WERI-Rb-1 (cell line): ENCODE measurements at regions not wholly inside any gene's neighbourhood (a gene's known extent, or its start where the extent isn't known, plus 50 kb on each side); places are given as distances from the start of the nearest gene placed in this dataset.
"Not testable (repeated sequence)": the region's sequence is repeated elsewhere in the genome, so short reads cannot be mapped to it uniquely, and the experiment has no call there.

ENCODE experiments used
- DNase-seq: peaks from one replicate; pipeline ENCODE4 v3.0.0-alpha.2; 2020
- H3K27ac ChIP-seq: fragments of 250-450 bp; sonication (Bioruptor Pico); 2 replicates; pipeline ENCODE4 v1.5.1; 2020; ENCODE audit warnings: mild to moderate bottlenecking, moderate library complexity
- H3K27me3 ChIP-seq: fragments of 250-450 bp; sonication (Bioruptor Pico); 2 replicates; pipeline ENCODE4 v1.5.1; 2021; ENCODE audit warnings: mild to moderate bottlenecking, low read depth, moderate library complexity; ENCODE audit not compliant: insufficient read depth, severe bottlenecking
- H3K36me3 ChIP-seq: fragments of 250-450 bp; sonication (Bioruptor Pico); 2 replicates; pipeline ENCODE4 v1.5.1; 2020; ENCODE audit warnings: mild to moderate bottlenecking, moderate library complexity
- H3K4me3 ChIP-seq: 2 replicates; pipeline ENCODE4 v1.5.1; 2011; ENCODE audit warnings: low read depth, mild to moderate bottlenecking, control low read depth, low read length
- H3K9me3 ChIP-seq: fragments of 250-450 bp; sonication (Bioruptor Pico); 2 replicates; pipeline ENCODE4 v1.5.1; 2021; ENCODE audit warnings: mild to moderate bottlenecking, moderate library complexity; ENCODE audit not compliant: severe bottlenecking
- CTCF ChIP-seq: IDR thresholded peaks from 2 replicates; pipeline ENCODE4 v1.5.1; 2011; ENCODE audit warnings: low read depth, mild to moderate bottlenecking, control low read depth, inconsistent platforms, low read length

GRCh38 chr5:10021248-10021647, 228.4 kb downstream of the ATPSCKMT start:
- Histone ChIP-seq H3K27me3 (no peaks in the 10 kb centered on the region), H3K27ac (no peak overlapping the region), H3K4me3 (no peak overlapping the region), H3K9me3 (peaks cover under 1% of the 10 kb centered on the region), H3K36me3 (no peaks in the 10 kb centered on the region)
- peak; percentile 38; the same call in 1 of the 2 replicates for TF ChIP-seq CTCF
- no peak for DNase-seq

- DNase-seq: no peak
- no peak for TF ChIP-seq CTCF
- H3K4me3 ChIP-seq: no peak overlapping the region
- no peaks in the 10 kb centered on the region for H3K27me3 ChIP-seq
- H3K9me3 ChIP-seq: no peaks in the 10 kb centered on the region
- no peaks in the 10 kb centered on the region for H3K36me3 ChIP-seq
- no peak overlapping the region for H3K27ac ChIP-seq
Measured at GRCh38 chr5:10019236-10019635, 230.5 kb downstream of the ATPSCKMT start.

- no peak for DNase-seq
- H3K27me3 ChIP-seq: no peaks in the 10 kb centered on the region
- no peaks in the 10 kb centered on the region for H3K36me3 ChIP-seq
- no peak overlapping the region for H3K4me3 ChIP-seq
- no peak overlapping the region for H3K27ac ChIP-seq
- TF ChIP-seq CTCF: no peak
- no peaks in the 10 kb centered on the region for H3K9me3 ChIP-seq
Measured at GRCh38 chr5:10018201-10019069, 231.3 kb downstream of the ATPSCKMT start.

GRCh38 chr5:10017786-10018185, 231.9 kb downstream of the ATPSCKMT start:
- TF ChIP-seq CTCF: no peak
- no peak for DNase-seq
- Histone ChIP-seq H3K9me3 (no peaks in the 10 kb centered on the region), H3K27ac (no peak overlapping the region), H3K27me3 (no peaks in the 10 kb centered on the region), H3K36me3 (no peaks in the 10 kb centered on the region), H3K4me3 (no peak overlapping the region)

GRCh38 chr5:10016559-10016958, 233.1 kb downstream of the ATPSCKMT start:
- not testable (repeated sequence) for H3K27me3 ChIP-seq, H3K27ac ChIP-seq, H3K9me3 ChIP-seq, H3K4me3 ChIP-seq, DNase-seq, H3K36me3 ChIP-seq

- not testable (repeated sequence) for H3K4me3 ChIP-seq, H3K36me3 ChIP-seq, H3K27me3 ChIP-seq, H3K27ac ChIP-seq, DNase-seq, H3K9me3 ChIP-seq
Measured at GRCh38 chr5:10015681-10016080, 234.0 kb downstream of the ATPSCKMT start.

- Histone ChIP-seq H3K27ac (no peak overlapping the region), H3K27me3 (no peaks in the 10 kb centered on the region), H3K36me3 (no peaks in the 10 kb centered on the region), H3K9me3 (no peaks in the 10 kb centered on the region), H3K4me3 (no peak overlapping the region)
- TF ChIP-seq CTCF: no peak
- no peak for DNase-seq
Measured at GRCh38 chr5:10009802-10010201, 239.9 kb downstream of the ATPSCKMT start.
